Sigmoid colon (tissue), 4 donors: ENCODE measurements at regions not wholly inside any gene's neighbourhood (a gene's known extent, or its start where the extent isn't known, plus 50 kb on each side); places are given as distances from the start of the nearest gene placed in this dataset.

Experiments
- EP300 ChIP-seq, 4 donors: sonication (generic); formaldehyde crosslinking; IDR thresholded peaks; one replicate each; pipeline ENCODE4 v1.6.1; 2017; ENCODE audit warnings: antibody characterized with exemption in 4 of 4
- POLR2A ChIP-seq, 2 donors: fragments of 450-650 bp; IDR thresholded peaks; one replicate each; pipeline ENCODE4 v1.6.1; 2016; ENCODE audit warnings: antibody characterized with exemption in 2 of 2, mild to moderate bottlenecking in 2 of 2, moderate library complexity in 2 of 2
- POLR2AphosphoS5 ChIP-seq, 4 donors: sonication (generic); formaldehyde crosslinking; IDR thresholded peaks; one replicate each; pipeline ENCODE4 v1.6.1; 2017; ENCODE audit warnings: antibody characterized with exemption in 4 of 4
- TF ChIP-seq, protein P1 (sequence below), 4 experiments: fragments of 450-650 bp in 3 of 4; fragments of 200-600 bp in 1 of 4; IDR thresholded peaks; one replicate each; pipeline ENCODE4 v1.5.1; 2016 to 2019; ENCODE audit warnings: antibody characterized with exemption in 4 of 4, mild to moderate bottlenecking in 3 of 4, moderate library complexity in 2 of 4

DNA sequence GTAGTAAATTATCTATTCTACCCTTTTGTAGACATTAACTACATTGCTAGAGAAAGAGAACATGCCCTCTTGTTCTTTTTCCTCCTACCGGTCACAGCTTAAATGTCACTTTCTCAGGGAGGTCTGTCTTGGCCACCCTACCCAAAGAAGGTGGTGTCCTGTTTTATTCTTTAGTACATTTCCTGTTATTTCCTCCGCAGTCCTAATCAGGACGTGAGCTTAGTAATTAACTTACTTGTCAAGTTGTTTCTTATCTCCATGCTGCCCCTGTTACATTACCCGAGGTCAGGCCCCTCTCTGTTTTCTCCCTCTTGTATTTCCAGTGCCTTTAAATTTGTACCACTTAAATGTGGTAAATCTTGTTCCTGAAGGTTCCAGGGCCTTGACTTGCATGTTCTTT is 73.7 kb upstream of the RMDN2 start:
- TF ChIP-seq, protein P1, sequence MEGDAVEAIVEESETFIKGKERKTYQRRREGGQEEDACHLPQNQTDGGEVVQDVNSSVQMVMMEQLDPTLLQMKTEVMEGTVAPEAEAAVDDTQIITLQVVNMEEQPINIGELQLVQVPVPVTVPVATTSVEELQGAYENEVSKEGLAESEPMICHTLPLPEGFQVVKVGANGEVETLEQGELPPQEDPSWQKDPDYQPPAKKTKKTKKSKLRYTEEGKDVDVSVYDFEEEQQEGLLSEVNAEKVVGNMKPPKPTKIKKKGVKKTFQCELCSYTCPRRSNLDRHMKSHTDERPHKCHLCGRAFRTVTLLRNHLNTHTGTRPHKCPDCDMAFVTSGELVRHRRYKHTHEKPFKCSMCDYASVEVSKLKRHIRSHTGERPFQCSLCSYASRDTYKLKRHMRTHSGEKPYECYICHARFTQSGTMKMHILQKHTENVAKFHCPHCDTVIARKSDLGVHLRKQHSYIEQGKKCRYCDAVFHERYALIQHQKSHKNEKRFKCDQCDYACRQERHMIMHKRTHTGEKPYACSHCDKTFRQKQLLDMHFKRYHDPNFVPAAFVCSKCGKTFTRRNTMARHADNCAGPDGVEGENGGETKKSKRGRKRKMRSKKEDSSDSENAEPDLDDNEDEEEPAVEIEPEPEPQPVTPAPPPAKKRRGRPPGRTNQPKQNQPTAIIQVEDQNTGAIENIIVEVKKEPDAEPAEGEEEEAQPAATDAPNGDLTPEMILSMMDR (IDR thresholded peaks at IDR 0.05), result peak in 1 of 4 experiments; percentile 11
- TF ChIP-seq POLR2AphosphoS5 (IDR thresholded peaks at IDR 0.05), result no peak
- no peak for TF ChIP-seq POLR2A (IDR thresholded peaks at IDR 0.05)
- no peak for TF ChIP-seq EP300 (IDR thresholded peaks at IDR 0.05)
